ENCODE measurements at regions not wholly inside any gene's neighbourhood (a gene's known extent, or its start where the extent isn't known, plus 50 kb on each side); places are given as distances from the start of the nearest gene placed in this dataset.
"Not testable (repeated sequence)": the region's sequence is repeated elsewhere in the genome, so short reads cannot be mapped to it uniquely, and the experiment has no call there.

GRCh38 chr9:81002242-81002641 is 687.1 kb downstream of the TLE1 start:
- no peak overlapping the region for H3K4me3 ChIP-seq (ENCODE audit: low read depth, low read length)
- no peak for DNase-seq (ENCODE audit: low read depth)
- TF ChIP-seq POLR2A (IDR thresholded peaks at IDR 0.05; ENCODE audit: extremely low read depth, insufficient read length) = no peak
- TF ChIP-seq MYC (IDR thresholded peaks at IDR 0.05; ENCODE audit: low read depth, low read length) = no peak
- no peak for TF ChIP-seq MAX (IDR thresholded peaks at IDR 0.05; ENCODE audit: low read depth, low read length)
- TF ChIP-seq, protein P1, sequence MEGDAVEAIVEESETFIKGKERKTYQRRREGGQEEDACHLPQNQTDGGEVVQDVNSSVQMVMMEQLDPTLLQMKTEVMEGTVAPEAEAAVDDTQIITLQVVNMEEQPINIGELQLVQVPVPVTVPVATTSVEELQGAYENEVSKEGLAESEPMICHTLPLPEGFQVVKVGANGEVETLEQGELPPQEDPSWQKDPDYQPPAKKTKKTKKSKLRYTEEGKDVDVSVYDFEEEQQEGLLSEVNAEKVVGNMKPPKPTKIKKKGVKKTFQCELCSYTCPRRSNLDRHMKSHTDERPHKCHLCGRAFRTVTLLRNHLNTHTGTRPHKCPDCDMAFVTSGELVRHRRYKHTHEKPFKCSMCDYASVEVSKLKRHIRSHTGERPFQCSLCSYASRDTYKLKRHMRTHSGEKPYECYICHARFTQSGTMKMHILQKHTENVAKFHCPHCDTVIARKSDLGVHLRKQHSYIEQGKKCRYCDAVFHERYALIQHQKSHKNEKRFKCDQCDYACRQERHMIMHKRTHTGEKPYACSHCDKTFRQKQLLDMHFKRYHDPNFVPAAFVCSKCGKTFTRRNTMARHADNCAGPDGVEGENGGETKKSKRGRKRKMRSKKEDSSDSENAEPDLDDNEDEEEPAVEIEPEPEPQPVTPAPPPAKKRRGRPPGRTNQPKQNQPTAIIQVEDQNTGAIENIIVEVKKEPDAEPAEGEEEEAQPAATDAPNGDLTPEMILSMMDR (IDR thresholded peaks at IDR 0.05; ENCODE audit: low read depth, low read length) = no peak

DNA sequence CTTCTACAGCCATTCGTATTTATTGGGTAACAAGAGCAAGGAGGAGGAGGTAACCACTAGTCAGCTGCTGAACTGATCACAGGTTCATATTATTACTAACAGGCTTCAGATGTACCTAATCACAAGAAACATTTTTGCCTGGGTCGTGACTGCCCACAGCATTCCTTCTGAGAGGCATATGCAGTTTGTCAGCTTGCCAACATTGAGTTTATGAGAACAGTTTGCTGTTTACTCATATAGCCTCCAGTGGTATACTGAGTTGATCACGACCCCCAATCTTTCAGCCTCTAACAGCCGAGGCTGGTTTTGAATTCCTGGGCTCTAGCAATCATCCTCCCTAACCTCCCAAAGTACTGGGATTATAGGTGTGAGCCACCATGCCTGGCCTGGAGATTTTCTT is 693.6 kb downstream of the TLE1 start:
- no peak for DNase-seq (ENCODE audit: low read depth)
- TF ChIP-seq MYC (IDR thresholded peaks at IDR 0.05; ENCODE audit: low read depth, low read length) (no peak), MAX (IDR thresholded peaks at IDR 0.05; ENCODE audit: low read depth, low read length) (no peak), POLR2A (IDR thresholded peaks at IDR 0.05; ENCODE audit: extremely low read depth, insufficient read length) (no peak)
- TF ChIP-seq, protein P1 (IDR thresholded peaks at IDR 0.05; ENCODE audit: low read depth, low read length) = no peak
- H3K4me3 ChIP-seq (ENCODE audit: low read depth, low read length) = no peak overlapping the region

DNA sequence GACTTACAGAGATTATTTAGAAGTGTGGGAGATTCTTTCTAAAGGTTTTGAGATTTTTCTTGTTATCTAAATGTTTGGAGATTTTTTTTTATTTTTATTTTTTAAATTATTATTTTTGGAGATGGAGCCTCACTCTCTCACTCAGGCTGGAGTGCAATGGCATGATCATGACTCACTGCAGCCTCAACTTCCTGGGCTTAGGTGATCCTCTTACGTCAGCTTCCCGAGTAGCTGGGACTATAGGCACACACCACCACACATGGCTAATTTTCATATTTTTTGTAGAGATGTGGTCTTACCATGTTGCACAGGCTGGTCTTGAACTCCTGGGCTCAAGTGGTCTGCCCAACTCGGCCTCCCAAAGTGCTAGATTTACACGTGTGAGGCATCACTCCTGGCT is 694.5 kb downstream of the TLE1 start:
- DNase-seq (ENCODE audit: low read depth) = peak; percentile 2
- H3K4me3 ChIP-seq (ENCODE audit: low read depth, low read length) = no peak overlapping the region
- TF ChIP-seq MAX (IDR thresholded peaks at IDR 0.05; ENCODE audit: low read depth, low read length) (no peak), MYC (IDR thresholded peaks at IDR 0.05; ENCODE audit: low read depth, low read length) (no peak), POLR2A (IDR thresholded peaks at IDR 0.05; ENCODE audit: extremely low read depth, insufficient read length) (no peak)
- TF ChIP-seq, protein P1 (IDR thresholded peaks at IDR 0.05; ENCODE audit: low read depth, low read length) = no peak

DNA sequence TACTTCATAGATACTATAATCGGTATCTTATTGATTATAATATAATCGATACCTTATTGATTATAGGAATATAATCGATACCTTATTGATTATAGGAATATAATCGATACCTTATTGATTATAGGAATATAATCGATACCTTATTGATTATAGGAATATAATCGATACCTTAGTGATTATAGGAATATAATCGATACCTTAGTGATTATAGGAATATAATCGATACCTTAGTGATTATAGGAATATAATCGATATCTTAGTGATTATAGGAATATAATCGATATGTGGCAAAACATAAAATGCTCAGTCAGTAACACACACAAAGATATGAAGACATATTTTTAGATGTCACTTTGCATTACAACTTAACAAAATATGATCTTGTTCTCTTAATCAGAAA is 703.8 kb downstream of the TLE1 start:
- not testable (repeated sequence) for DNase-seq (ENCODE audit: low read depth)

GRCh38 chr9:80976403-80976802 is 712.9 kb downstream of the TLE1 start:
- no peak for DNase-seq (ENCODE audit: low read depth)
- TF ChIP-seq POLR2A (IDR thresholded peaks at IDR 0.05; ENCODE audit: extremely low read depth, insufficient read length) (no peak), MYC (IDR thresholded peaks at IDR 0.05; ENCODE audit: low read depth, low read length) (no peak), MAX (IDR thresholded peaks at IDR 0.05; ENCODE audit: low read depth, low read length) (no peak)
- TF ChIP-seq, protein P1 (IDR thresholded peaks at IDR 0.05; ENCODE audit: low read depth, low read length) = no peak
- H3K4me3 ChIP-seq (ENCODE audit: low read depth, low read length) = no peak overlapping the region

More for the DNA sequence above, 703.8 kb downstream of the TLE1 start:
- not testable (repeated sequence) for H3K4me3 ChIP-seq (ENCODE audit: low read depth, low read length)

DNA sequence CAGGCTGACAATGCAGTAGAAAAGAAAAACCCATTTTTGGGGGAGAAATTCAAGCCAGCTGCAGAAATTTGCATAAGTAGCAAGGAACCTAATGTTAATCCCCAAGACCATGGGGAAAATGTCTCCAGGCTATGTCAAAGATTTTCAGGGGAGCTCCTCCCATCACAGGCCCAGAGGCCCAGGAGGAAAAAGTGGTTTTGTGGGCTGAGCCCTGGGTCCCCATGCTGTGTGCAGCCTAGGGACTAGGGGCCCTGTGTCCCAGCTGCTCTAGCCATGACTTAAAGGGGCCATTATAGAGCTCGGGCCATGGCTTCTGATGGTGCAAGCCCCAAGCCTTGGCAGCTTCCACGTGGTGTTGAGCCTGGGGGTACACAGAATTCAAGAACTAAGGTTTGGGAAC is 719.0 kb downstream of the TLE1 start:
- not testable (repeated sequence) for H3K4me3 ChIP-seq (ENCODE audit: low read depth, low read length); DNase-seq (ENCODE audit: low read depth)

- TF ChIP-seq MAX (IDR thresholded peaks at IDR 0.05; ENCODE audit: low read depth, low read length) (no peak), POLR2A (IDR thresholded peaks at IDR 0.05; ENCODE audit: extremely low read depth, insufficient read length) (no peak), MYC (IDR thresholded peaks at IDR 0.05; ENCODE audit: low read depth, low read length) (no peak)
- TF ChIP-seq, protein P1 (IDR thresholded peaks at IDR 0.05; ENCODE audit: low read depth, low read length) = no peak
- DNase-seq (ENCODE audit: low read depth) = no peak
- no peak overlapping the region for H3K4me3 ChIP-seq (ENCODE audit: low read depth, low read length)
Measured at GRCh38 chr9:80968611-80969010, 720.7 kb downstream of the TLE1 start.
